NCI-H2196 (cell line): ENCODE measurements at regions not wholly inside any gene's neighbourhood (a gene's known extent, or its start where the extent isn't known, plus 50 kb on each side); places are given as distances from the start of the nearest gene placed in this dataset.
"Not testable (repeated sequence)": the region's sequence is repeated elsewhere in the genome, so short reads cannot be mapped to it uniquely, and the experiment has no call there.

ENCODE experiments used
- DNase-seq: peaks from one replicate; lab custom pipeline; 2025; ENCODE audit not compliant: unreplicated experiment; lab: John Stamatoyannopoulos, UW

GRCh38 chr14:22492622-22493542, 96.1 kb downstream of the DAD1 start:
- no peak for DNase-seq

GRCh38 chr14:22491683-22492621, 97.1 kb downstream of the DAD1 start:
- DNase-seq, result no peak

- not testable (repeated sequence) for DNase-seq
These were observed 98.0 kb downstream of the DAD1 start for GRCh38 chr14:22491053-22491452.

GRCh38 chr14:22489957-22490950, 98.8 kb downstream of the DAD1 start:
- no peak for DNase-seq

DNA sequence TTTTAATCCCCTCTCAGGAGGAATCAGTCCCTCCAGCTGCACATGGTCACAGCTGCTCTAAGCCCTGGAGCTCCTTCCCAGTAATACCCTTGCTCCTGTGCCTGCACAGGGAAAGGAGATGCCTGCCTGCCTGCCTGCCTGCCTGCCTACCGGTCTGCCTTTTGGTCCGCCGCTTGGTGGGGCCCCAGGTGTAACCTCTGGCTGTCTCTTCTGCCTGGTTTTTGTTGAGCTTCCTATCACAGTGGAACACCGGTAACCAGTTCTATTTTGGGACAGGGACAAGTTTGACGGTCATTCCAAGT, 99.8 kb downstream of the DAD1 start:
- DNase-seq, result no peak

DNA sequence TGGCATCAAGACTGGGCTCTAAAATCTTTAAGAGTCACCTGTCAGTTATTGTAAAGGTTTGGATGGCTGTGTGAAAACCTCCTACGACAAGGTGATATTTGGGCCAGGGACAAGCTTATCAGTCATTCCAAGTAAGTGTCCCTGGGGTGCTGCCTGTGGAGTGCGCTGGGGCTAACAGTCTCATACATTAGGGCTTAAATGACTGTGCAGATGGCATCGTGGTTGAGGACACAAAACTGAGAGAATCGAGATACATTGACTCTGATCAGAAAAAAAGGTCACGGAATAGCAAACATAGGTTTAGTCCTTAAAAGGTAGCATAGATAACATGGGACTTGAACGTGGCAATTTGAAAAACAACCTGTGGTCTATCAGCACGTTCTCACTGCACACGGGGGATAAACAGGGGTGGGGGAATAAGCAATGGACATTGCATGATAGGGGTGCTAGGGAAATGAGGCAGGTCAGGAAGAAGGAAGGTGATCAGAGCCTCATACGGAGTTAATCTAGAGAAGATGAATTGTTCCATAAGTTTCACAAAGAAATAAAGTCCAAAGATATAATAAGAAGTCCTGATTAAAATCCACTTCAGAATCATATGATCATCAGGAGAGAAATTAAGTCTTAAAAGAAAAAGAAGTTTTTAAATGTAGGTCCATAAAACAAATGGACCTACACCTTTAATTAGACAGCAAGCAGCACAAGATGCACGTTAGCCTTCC, 100.3 kb downstream of the DAD1 start:
- DNase-seq, result no peak

DNA sequence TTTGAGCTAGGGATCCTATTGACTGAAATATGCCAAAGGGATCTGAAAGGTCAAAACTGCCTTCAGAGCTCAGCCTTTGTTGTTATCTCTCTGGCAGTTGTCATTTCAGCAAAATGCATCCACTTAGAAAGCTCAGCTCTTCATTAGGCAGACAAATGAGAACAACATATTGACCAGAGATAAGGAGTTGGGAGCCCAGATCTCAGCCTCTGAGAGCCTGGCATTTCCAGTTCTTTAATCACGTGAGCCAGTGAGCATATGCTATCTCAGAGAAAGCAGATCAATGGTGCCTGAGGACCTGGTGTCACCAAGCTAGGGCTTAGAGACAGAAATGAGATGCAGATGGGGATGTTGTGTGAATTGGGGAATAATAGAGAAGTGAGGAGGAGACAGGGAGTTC, 101.1 kb downstream of the DAD1 start:
- no peak for DNase-seq

DNA sequence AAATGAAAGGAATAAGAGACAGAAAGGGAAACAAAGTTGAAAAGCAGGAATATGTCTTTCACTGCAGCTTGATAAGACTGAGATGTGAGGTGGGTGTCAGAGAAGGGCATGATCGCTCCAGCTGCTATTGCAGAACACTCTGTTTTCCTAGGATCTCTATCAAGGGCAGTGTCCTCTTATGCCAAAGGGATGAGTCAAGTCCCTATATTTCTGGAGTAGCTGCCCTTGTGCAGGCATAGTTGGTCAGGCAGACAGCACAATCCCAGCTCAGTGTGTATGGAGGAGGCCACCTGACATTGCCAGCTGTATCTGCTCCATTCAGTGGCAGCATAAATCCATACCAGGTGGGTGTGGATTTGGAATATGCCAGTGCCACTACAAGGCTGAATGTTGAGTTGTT, 101.6 kb downstream of the DAD1 start:
- no peak for DNase-seq

DNA sequence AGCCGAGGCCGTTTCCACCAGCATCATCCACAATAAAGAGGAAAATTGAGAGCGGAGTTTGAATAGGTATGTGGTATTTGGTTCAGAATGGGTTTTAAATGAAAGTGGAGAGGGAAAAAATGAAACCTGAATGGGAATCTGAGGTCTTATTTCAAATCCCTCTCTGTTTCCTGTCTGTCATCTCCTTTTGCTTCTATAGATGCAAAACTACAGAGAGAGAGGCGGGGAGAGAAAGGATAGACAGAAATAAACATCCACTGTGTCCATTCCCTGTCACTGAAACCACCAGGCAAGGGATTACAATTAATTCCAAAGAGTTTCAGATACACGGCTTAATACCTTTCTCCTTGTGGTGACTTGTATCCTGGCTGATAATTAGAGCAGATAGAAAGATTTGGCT, 102.3 kb downstream of the DAD1 start:
- DNase-seq, result no peak

DNA sequence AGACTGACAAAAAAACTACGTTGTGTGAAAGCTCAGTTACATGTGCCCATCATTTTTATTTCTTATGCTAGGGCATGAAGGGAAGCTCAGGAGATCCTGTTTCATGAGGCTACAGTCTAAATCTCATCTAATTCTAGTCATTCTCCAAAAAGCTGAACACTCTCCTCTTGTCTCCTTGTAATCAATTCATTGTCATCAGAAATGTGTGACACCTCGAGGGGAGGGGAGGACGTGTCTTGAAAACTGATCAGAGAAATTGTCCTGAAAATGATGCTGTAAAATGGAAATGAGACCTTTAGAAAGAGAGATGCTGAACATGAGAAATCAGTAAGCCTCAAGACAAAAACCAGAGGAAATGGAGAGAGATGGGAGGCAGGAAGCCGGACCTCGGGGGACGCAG, 103.4 kb downstream of the DAD1 start:
- no peak for DNase-seq

- DNase-seq, result no peak
These were observed 103.8 kb downstream of the DAD1 start for GRCh38 chr14:22485178-22485577.

DNA sequence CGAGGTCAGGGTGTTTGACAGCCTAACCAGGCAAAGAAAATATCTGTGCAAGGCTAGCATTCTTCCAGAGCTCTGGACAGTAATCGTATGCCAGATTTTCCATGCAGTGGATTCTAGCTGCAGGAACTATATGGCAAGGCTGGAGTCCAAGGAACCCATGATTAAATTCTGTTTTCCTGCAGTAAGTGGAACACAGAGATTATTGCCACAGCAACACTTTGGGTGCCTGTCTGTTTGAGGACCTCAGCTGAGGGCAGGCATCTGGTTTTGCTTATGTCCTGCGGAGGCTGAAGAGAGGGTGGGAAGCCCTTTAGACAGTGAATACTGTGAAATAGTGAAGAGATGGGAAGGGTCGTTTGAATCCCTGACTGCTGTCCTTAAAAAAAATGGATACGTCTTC, 104.4 kb downstream of the DAD1 start:
- no peak for DNase-seq

GRCh38 chr14:22483863-22484593, 105.0 kb downstream of the DAD1 start:
- no peak for DNase-seq

DNA sequence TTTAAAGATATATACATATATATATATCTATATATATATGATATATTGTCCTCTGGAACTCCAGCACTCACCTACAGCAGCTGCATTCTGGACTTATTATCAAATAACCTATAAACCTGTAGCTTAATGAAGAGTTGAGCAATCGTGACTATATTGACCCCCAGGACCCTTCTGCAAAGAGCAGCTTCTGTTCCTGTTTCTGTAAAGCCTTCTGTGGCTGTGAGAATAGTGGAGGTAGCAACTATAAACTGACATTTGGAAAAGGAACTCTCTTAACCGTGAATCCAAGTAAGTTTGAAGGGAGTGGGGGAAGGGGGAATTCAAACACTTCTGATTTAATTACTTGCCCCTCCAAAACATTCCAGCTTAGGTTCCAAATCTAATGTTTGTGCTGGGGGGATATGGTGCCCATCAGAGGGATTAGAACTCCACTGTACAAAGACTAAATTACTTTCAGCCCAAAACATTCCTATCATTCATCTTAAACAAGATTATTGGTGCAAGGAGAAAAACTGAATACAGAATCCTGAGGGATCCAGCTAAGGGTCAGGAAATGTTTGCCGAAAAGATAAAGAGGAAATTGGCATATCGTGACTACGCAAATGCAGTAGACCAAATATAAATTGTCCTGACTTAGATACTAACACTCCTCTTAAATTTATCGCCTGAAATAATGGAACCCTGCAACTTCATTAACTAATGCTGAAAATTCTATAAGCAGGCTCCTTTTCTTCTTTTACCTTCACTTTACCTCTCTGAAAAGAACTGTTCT, 106.1 kb downstream of the DAD1 start:
- DNase-seq, result no peak

- DNase-seq, result no peak
These were observed 106.8 kb downstream of the DAD1 start for GRCh38 chr14:22482085-22482694.

- DNase-seq, result no peak
These were observed 107.5 kb downstream of the DAD1 start for GRCh38 chr14:22481546-22481945.

DNA sequence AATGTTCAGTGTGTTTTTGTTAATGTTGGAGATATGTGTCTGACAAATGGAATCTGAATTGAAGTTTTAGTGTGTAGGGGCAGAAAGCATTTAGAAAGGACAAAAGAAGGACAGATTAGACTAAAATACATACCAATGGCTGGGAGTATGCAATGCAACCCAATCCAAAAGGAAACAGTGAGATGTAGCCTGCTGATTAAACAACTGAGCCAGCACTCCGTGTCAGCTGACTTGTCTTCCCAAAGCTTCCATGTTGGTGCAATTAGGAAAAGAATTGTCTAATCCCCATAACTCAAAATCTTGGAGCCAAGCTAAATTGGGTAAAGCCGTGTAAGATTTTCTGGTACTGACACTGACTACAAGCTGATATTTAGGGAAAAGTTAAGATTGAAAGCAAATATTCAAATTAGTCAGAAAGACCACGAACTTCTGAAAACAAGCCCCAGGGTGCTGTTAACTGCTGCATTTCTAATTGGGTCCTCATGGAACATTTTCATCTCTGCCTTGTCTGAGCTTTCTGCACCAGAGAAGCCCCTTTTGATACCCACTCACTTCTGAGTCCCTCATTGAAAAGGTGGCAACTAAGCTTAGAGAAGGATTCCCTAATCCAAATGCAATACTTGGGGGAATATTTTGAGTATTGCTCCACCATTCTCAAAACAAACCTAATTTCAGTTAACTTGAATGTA, 109.1 kb downstream of the DAD1 start:
- no peak for DNase-seq

- DNase-seq, result no peak
These were observed 109.9 kb downstream of the DAD1 start for GRCh38 chr14:22479132-22479531.
